ENCODE measurements at regions not wholly inside any gene's neighbourhood (a gene's known extent, or its start where the extent isn't known, plus 50 kb on each side); places are given as distances from the start of the nearest gene placed in this dataset.

DNA sequence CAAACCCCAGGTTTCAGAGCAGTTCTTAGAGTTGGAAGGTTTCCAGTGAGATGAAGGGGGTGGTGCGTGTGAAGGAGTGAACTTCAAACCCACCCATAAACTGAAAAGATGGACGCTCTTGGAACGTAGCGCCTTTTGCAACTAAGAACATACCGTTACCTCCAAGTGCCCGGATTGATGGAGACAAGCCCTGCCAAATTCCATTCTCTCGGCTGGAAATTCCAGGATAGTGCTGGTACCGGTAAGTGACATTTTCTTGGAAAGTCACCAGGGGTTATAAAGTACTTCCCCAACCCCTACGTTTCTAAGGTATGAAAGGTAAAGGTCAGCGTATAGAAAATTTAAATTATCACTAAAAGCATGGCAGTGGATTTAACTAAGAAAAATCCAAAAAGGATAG lies 91.6 kb upstream of the CLDN14 start:
- intact Hi-C loops (cut with DNase I): no loop called here
- TF ChIP-seq, protein P1, sequence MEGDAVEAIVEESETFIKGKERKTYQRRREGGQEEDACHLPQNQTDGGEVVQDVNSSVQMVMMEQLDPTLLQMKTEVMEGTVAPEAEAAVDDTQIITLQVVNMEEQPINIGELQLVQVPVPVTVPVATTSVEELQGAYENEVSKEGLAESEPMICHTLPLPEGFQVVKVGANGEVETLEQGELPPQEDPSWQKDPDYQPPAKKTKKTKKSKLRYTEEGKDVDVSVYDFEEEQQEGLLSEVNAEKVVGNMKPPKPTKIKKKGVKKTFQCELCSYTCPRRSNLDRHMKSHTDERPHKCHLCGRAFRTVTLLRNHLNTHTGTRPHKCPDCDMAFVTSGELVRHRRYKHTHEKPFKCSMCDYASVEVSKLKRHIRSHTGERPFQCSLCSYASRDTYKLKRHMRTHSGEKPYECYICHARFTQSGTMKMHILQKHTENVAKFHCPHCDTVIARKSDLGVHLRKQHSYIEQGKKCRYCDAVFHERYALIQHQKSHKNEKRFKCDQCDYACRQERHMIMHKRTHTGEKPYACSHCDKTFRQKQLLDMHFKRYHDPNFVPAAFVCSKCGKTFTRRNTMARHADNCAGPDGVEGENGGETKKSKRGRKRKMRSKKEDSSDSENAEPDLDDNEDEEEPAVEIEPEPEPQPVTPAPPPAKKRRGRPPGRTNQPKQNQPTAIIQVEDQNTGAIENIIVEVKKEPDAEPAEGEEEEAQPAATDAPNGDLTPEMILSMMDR (IDR thresholded peaks at IDR 0.05): no peak
- H3K4me1 ChIP-seq: no peaks in the 10 kb centered on the region

DNA sequence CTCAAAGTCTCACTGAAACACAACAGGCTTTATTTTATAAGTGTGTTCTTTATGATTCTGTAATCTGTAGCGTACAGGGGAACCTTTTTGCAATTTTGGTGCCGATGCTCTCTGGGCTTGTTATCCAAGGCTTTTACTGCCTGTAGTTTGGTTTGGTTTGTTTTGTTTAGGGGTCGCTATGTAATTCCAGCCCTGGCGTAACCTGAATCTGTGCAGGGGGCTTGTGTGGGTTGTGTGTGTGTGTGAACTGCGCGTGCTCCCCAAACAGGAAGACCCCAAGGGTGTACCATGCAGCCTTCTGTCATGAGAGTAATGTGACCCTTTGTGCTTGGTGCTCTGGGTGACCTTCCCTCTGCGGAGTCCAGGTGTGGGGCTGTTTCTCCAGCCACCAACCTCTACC lies 92.1 kb upstream of the CLDN14 start:
- DNase-seq: no peak
- TF ChIP-seq, protein P1 (IDR thresholded peaks at IDR 0.05): no peak
- H3K27ac ChIP-seq: no peak overlapping the region
- H3K27me3 ChIP-seq: no peaks in the 10 kb centered on the region
- H3K9me3 ChIP-seq: no peaks in the 10 kb centered on the region
- H3K4me3 ChIP-seq: no peak overlapping the region
- intact Hi-C loops (cut with DNase I): no loop called here
- no peaks in the 10 kb centered on the region for H3K4me1 ChIP-seq
- no peaks in the 10 kb centered on the region for H3K36me3 ChIP-seq
- H3K9ac ChIP-seq (ENCODE audit: low read depth in 2 of 2, low read length in 2 of 2): no peak overlapping the region

More for the DNA sequence above, 91.6 kb upstream of the CLDN14 start:
- Histone ChIP-seq H3K4me3 (no peak overlapping the region), H3K27me3 (no peaks in the 10 kb centered on the region), H3K9ac (ENCODE audit: low read depth in 2 of 2, low read length in 2 of 2) (no peak overlapping the region), H3K27ac (no peak overlapping the region), H3K36me3 (no peaks in the 10 kb centered on the region), H3K9me3 (no peaks in the 10 kb centered on the region)
- DNase-seq: no peak

DNA sequence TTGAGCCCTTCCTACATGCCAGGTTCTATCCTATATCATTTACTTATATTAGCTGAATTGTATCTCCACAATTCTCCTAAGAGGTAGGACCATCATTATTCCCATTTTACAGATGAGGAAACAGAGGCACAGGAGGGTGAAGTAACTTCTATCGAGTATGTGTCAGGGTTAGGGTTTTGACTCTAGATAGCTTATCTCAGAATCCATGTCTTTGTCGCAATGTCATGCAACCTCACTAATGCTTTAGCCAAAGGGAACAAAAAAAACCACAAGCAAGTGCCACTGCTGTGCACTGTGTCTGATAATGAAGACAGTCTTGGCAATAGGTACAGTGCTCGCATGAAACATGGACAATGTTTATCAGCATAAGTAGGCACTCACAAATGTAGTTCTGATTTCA lies 95.4 kb upstream of the CLDN14 start:
- TF ChIP-seq, protein P1 (IDR thresholded peaks at IDR 0.05): no peak
- Histone ChIP-seq H3K27ac (no peak overlapping the region), H3K4me3 (no peak overlapping the region), H3K36me3 (no peaks in the 10 kb centered on the region), H3K4me1 (no peaks in the 10 kb centered on the region), H3K27me3 (no peaks in the 10 kb centered on the region), H3K9ac (ENCODE audit: low read depth in 2 of 2, low read length in 2 of 2) (no peak overlapping the region), H3K9me3 (no peaks in the 10 kb centered on the region)
- no peak for DNase-seq
- intact Hi-C loops (cut with DNase I): no loop called here

DNA sequence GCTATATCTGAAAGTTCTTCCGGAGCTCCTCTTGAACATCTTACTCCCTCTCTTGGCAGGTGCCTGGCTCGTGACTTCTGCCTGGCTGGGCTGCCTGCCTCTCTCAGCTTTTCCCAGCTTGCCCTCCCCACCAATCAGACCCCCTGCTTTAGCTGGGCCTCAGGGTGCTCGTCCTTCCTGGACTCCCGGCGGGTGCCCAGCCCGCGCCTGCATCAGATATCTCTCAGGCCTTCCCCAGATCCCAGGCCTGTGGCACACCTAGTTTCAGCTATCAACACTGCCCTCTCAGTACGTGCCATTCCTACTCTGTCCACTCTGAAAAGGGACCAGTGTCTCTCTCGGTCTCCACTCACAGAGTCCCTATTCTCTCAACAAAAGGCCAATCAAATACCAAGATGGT lies 96.5 kb upstream of the CLDN14 start:
- H3K36me3 ChIP-seq: no peaks in the 10 kb centered on the region
- DNase-seq: no peak
- H3K9me3 ChIP-seq: no peaks in the 10 kb centered on the region
- H3K4me1 ChIP-seq: no peaks in the 10 kb centered on the region
- H3K9ac ChIP-seq (ENCODE audit: low read depth in 2 of 2, low read length in 2 of 2): no peak overlapping the region
- no peaks in the 10 kb centered on the region for H3K27me3 ChIP-seq
- H3K27ac ChIP-seq: no peak overlapping the region
- TF ChIP-seq, protein P1 (IDR thresholded peaks at IDR 0.05): no peak
- H3K4me3 ChIP-seq: no peak overlapping the region
- intact Hi-C loops (cut with DNase I): no loop called here

DNA sequence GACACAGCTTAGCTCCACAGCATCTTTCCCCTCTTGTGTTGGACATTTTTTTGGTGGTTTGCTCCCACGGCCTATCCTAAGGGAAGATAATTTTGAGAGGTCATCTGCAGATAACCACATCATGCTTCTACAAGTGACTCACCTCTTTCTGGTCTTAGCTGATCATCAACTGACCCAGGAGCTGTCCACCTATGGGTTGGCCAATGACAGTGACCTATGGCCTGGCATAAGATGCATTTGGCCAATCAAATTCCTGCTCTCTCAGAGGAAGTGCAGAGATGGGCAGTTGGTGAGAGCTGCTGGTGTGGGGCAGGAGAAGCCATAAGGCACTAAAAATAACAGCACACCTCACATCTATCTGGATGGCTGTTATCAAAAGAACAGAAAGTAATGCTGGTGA lies 100.0 kb upstream of the CLDN14 start:
- H3K36me3 ChIP-seq: no peaks in the 10 kb centered on the region
- no peaks in the 10 kb centered on the region for H3K27me3 ChIP-seq
- H3K27ac ChIP-seq: no peak overlapping the region
- intact Hi-C loops (cut with DNase I): no loop called here
- H3K4me3 ChIP-seq: no peak overlapping the region
- no peaks in the 10 kb centered on the region for H3K9me3 ChIP-seq
- no peak for DNase-seq
- TF ChIP-seq, protein P1 (IDR thresholded peaks at IDR 0.05): no peak
- no peak overlapping the region for H3K9ac ChIP-seq (ENCODE audit: low read depth in 2 of 2, low read length in 2 of 2)
- no peaks in the 10 kb centered on the region for H3K4me1 ChIP-seq

DNA sequence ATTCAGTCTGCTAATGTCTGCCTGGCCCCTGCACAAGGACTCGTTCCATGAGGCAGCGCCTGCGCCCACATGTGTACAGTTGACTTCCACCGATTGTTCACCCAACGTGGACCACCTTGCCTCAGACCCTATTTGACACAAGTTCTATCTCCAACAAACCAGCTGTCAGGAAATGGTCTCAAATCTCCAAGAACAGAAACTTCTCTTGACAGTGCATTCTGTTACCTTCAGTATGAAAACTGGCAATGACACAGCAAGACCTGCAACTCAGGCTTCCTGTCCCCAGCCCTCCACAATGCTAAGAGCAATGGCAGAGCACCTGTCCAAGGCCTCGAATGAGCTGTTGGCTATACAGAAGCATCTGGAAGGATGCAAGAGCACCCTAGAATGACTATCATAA lies 102.3 kb upstream of the CLDN14 start:
- intact Hi-C loops (cut with DNase I): no loop called here
- H3K9me3 ChIP-seq: no peaks in the 10 kb centered on the region

More for the DNA sequence above, 102.3 kb upstream of the CLDN14 start:
- no peaks in the 10 kb centered on the region for H3K4me1 ChIP-seq
- H3K36me3 ChIP-seq: no peaks in the 10 kb centered on the region
- TF ChIP-seq, protein P1 (IDR thresholded peaks at IDR 0.05): no peak
- no peak for DNase-seq
- H3K9ac ChIP-seq (ENCODE audit: low read depth in 2 of 2, low read length in 2 of 2): no peak overlapping the region
- no peaks in the 10 kb centered on the region for H3K27me3 ChIP-seq
- no peak overlapping the region for H3K4me3 ChIP-seq
- H3K27ac ChIP-seq: no peak overlapping the region
